ENCODE measurements at regions not wholly inside any gene's neighbourhood (a gene's known extent, or its start where the extent isn't known, plus 50 kb on each side); places are given as distances from the start of the nearest gene placed in this dataset.

GRCh38 chr1:181191494-181192040, 103.1 kb downstream of the IER5 start:
- H3K27ac ChIP-seq (ENCODE audit: low read depth, low read length): no peak overlapping the region

GRCh38 chr1:181192316-181192715, 103.8 kb downstream of the IER5 start:
- Histone ChIP-seq H3K27ac (ENCODE audit: low read depth, low read length) (no peak overlapping the region), H3K36me3 (ENCODE audit: control insufficient read depth in 1 of 2, insufficient read depth in 2 of 2, low read length in 2 of 2) (no peaks in the 10 kb centered on the region), H3K27me3 (ENCODE audit: control insufficient read depth in 1 of 2, insufficient read depth in 2 of 2, low read length in 2 of 2) (peaks cover 0 to 9% of the 10 kb centered on the region in 2 donors), H3K9me3 (ENCODE audit: control insufficient read depth in 1 of 2, low read length in 2 of 2) (no peaks in the 10 kb centered on the region), H3K4me1 (ENCODE audit: control insufficient read depth in 1 of 2, insufficient read depth in 2 of 2, low read length in 2 of 2) (peaks cover 6 to 7% of the 10 kb centered on the region in 2 donors), H3K9ac (ENCODE audit: low read depth in 1 of 2, low read length in 2 of 2) (no peak overlapping the region), H3K4me3 (ENCODE audit: low read depth in 1 of 2, low read length in 2 of 2) (no peak overlapping the region)

More at GRCh38 chr1:181191494-181192040, 103.1 kb downstream of the IER5 start:
- peaks cover 6 to 7% of the 10 kb centered on the region in 2 donors for H3K4me1 ChIP-seq (ENCODE audit: control insufficient read depth in 1 of 2, insufficient read depth in 2 of 2, low read length in 2 of 2)
- no peak overlapping the region for H3K4me3 ChIP-seq (ENCODE audit: low read depth in 1 of 2, low read length in 2 of 2)
- H3K27me3 ChIP-seq (ENCODE audit: control insufficient read depth in 1 of 2, insufficient read depth in 2 of 2, low read length in 2 of 2): peaks cover 0 to 9% of the 10 kb centered on the region in 2 donors
- H3K36me3 ChIP-seq (ENCODE audit: control insufficient read depth in 1 of 2, insufficient read depth in 2 of 2, low read length in 2 of 2): no peaks in the 10 kb centered on the region
- no peaks in the 10 kb centered on the region for H3K9me3 ChIP-seq (ENCODE audit: control insufficient read depth in 1 of 2, low read length in 2 of 2)
- no peak overlapping the region for H3K9ac ChIP-seq (ENCODE audit: low read depth in 1 of 2, low read length in 2 of 2)

GRCh38 chr1:181202986-181203555, 114.6 kb downstream of the IER5 start:
- Histone ChIP-seq H3K4me1 (ENCODE audit: control insufficient read depth in 1 of 2, insufficient read depth in 2 of 2, low read length in 2 of 2) (no peaks in the 10 kb centered on the region), H3K27ac (ENCODE audit: low read depth, low read length) (no peak overlapping the region)

GRCh38 chr1:181204530-181204929, 116.0 kb downstream of the IER5 start:
- no peaks in the 10 kb centered on the region for H3K9me3 ChIP-seq (ENCODE audit: control insufficient read depth in 1 of 2, low read length in 2 of 2)

More at GRCh38 chr1:181202986-181203555, 114.6 kb downstream of the IER5 start:
- Histone ChIP-seq H3K9ac (ENCODE audit: low read depth in 1 of 2, low read length in 2 of 2) (no peak overlapping the region), H3K36me3 (ENCODE audit: control insufficient read depth in 1 of 2, insufficient read depth in 2 of 2, low read length in 2 of 2) (no peaks in the 10 kb centered on the region), H3K27me3 (ENCODE audit: control insufficient read depth in 1 of 2, insufficient read depth in 2 of 2, low read length in 2 of 2) (no peaks in the 10 kb centered on the region), H3K9me3 (ENCODE audit: control insufficient read depth in 1 of 2, low read length in 2 of 2) (no peaks in the 10 kb centered on the region), H3K4me3 (ENCODE audit: low read depth in 1 of 2, low read length in 2 of 2) (no peak overlapping the region)

GRCh38 chr1:181205901-181206300, 117.4 kb downstream of the IER5 start:
- Histone ChIP-seq H3K36me3 (ENCODE audit: control insufficient read depth in 1 of 2, insufficient read depth in 2 of 2, low read length in 2 of 2) (no peaks in the 10 kb centered on the region), H3K4me1 (ENCODE audit: control insufficient read depth in 1 of 2, insufficient read depth in 2 of 2, low read length in 2 of 2) (no peaks in the 10 kb centered on the region), H3K9ac (ENCODE audit: low read depth in 1 of 2, low read length in 2 of 2) (no peak overlapping the region), H3K9me3 (ENCODE audit: control insufficient read depth in 1 of 2, low read length in 2 of 2) (no peaks in the 10 kb centered on the region), H3K27ac (ENCODE audit: low read depth, low read length) (no peak overlapping the region), H3K27me3 (ENCODE audit: control insufficient read depth in 1 of 2, insufficient read depth in 2 of 2, low read length in 2 of 2) (no peaks in the 10 kb centered on the region), H3K4me3 (ENCODE audit: low read depth in 1 of 2, low read length in 2 of 2) (no peak overlapping the region)

More at GRCh38 chr1:181204530-181204929, 116.0 kb downstream of the IER5 start:
- Histone ChIP-seq H3K9ac (ENCODE audit: low read depth in 1 of 2, low read length in 2 of 2) (no peak overlapping the region), H3K4me3 (ENCODE audit: low read depth in 1 of 2, low read length in 2 of 2) (no peak overlapping the region), H3K4me1 (ENCODE audit: control insufficient read depth in 1 of 2, insufficient read depth in 2 of 2, low read length in 2 of 2) (no peaks in the 10 kb centered on the region), H3K27ac (ENCODE audit: low read depth, low read length) (no peak overlapping the region), H3K27me3 (ENCODE audit: control insufficient read depth in 1 of 2, insufficient read depth in 2 of 2, low read length in 2 of 2) (no peaks in the 10 kb centered on the region), H3K36me3 (ENCODE audit: control insufficient read depth in 1 of 2, insufficient read depth in 2 of 2, low read length in 2 of 2) (no peaks in the 10 kb centered on the region)

- H3K27me3 ChIP-seq (ENCODE audit: control insufficient read depth in 1 of 2, insufficient read depth in 2 of 2, low read length in 2 of 2): no peaks in the 10 kb centered on the region
- H3K36me3 ChIP-seq (ENCODE audit: control insufficient read depth in 1 of 2, insufficient read depth in 2 of 2, low read length in 2 of 2): no peaks in the 10 kb centered on the region
- H3K27ac ChIP-seq (ENCODE audit: low read depth, low read length): no peak overlapping the region
- no peak overlapping the region for H3K4me3 ChIP-seq (ENCODE audit: low read depth in 1 of 2, low read length in 2 of 2)
- H3K9me3 ChIP-seq (ENCODE audit: control insufficient read depth in 1 of 2, low read length in 2 of 2): no peaks in the 10 kb centered on the region
- H3K9ac ChIP-seq (ENCODE audit: low read depth in 1 of 2, low read length in 2 of 2): no peak overlapping the region
- H3K4me1 ChIP-seq (ENCODE audit: control insufficient read depth in 1 of 2, insufficient read depth in 2 of 2, low read length in 2 of 2): no peaks in the 10 kb centered on the region
These were observed 118.0 kb downstream of the IER5 start for GRCh38 chr1:181206513-181206912.

GRCh38 chr1:181206979-181207790, 118.7 kb downstream of the IER5 start:
- Histone ChIP-seq H3K36me3 (ENCODE audit: control insufficient read depth in 1 of 2, insufficient read depth in 2 of 2, low read length in 2 of 2) (no peaks in the 10 kb centered on the region), H3K27me3 (ENCODE audit: control insufficient read depth in 1 of 2, insufficient read depth in 2 of 2, low read length in 2 of 2) (no peaks in the 10 kb centered on the region), H3K9ac (ENCODE audit: low read depth in 1 of 2, low read length in 2 of 2) (no peak overlapping the region), H3K4me1 (ENCODE audit: control insufficient read depth in 1 of 2, insufficient read depth in 2 of 2, low read length in 2 of 2) (no peaks in the 10 kb centered on the region), H3K9me3 (ENCODE audit: control insufficient read depth in 1 of 2, low read length in 2 of 2) (no peaks in the 10 kb centered on the region), H3K4me3 (ENCODE audit: low read depth in 1 of 2, low read length in 2 of 2) (no peak overlapping the region), H3K27ac (ENCODE audit: low read depth, low read length) (no peak overlapping the region)

GRCh38 chr1:181208083-181208482, 119.6 kb downstream of the IER5 start:
- Histone ChIP-seq H3K27me3 (ENCODE audit: control insufficient read depth in 1 of 2, insufficient read depth in 2 of 2, low read length in 2 of 2) (no peaks in the 10 kb centered on the region), H3K27ac (ENCODE audit: low read depth, low read length) (no peak overlapping the region), H3K4me1 (ENCODE audit: control insufficient read depth in 1 of 2, insufficient read depth in 2 of 2, low read length in 2 of 2) (no peaks in the 10 kb centered on the region), H3K9me3 (ENCODE audit: control insufficient read depth in 1 of 2, low read length in 2 of 2) (no peaks in the 10 kb centered on the region), H3K9ac (ENCODE audit: low read depth in 1 of 2, low read length in 2 of 2) (no peak overlapping the region), H3K4me3 (ENCODE audit: low read depth in 1 of 2, low read length in 2 of 2) (no peak overlapping the region), H3K36me3 (ENCODE audit: control insufficient read depth in 1 of 2, insufficient read depth in 2 of 2, low read length in 2 of 2) (no peaks in the 10 kb centered on the region)

GRCh38 chr1:181208967-181209366, 120.5 kb downstream of the IER5 start:
- Histone ChIP-seq H3K27me3 (ENCODE audit: control insufficient read depth in 1 of 2, insufficient read depth in 2 of 2, low read length in 2 of 2) (no peaks in the 10 kb centered on the region), H3K4me3 (ENCODE audit: low read depth in 1 of 2, low read length in 2 of 2) (no peak overlapping the region), H3K27ac (ENCODE audit: low read depth, low read length) (no peak overlapping the region)

GRCh38 chr1:181213056-181213455, 124.6 kb downstream of the IER5 start:
- no peak overlapping the region for H3K27ac ChIP-seq (ENCODE audit: low read depth, low read length)
- H3K4me1 ChIP-seq (ENCODE audit: control insufficient read depth in 1 of 2, insufficient read depth in 2 of 2, low read length in 2 of 2): no peaks in the 10 kb centered on the region
- no peaks in the 10 kb centered on the region for H3K27me3 ChIP-seq (ENCODE audit: control insufficient read depth in 1 of 2, insufficient read depth in 2 of 2, low read length in 2 of 2)
- no peaks in the 10 kb centered on the region for H3K9me3 ChIP-seq (ENCODE audit: control insufficient read depth in 1 of 2, low read length in 2 of 2)
- no peak overlapping the region for H3K4me3 ChIP-seq (ENCODE audit: low read depth in 1 of 2, low read length in 2 of 2)
- H3K9ac ChIP-seq (ENCODE audit: low read depth in 1 of 2, low read length in 2 of 2): no peak overlapping the region
- no peaks in the 10 kb centered on the region for H3K36me3 ChIP-seq (ENCODE audit: control insufficient read depth in 1 of 2, insufficient read depth in 2 of 2, low read length in 2 of 2)

More at GRCh38 chr1:181208967-181209366, 120.5 kb downstream of the IER5 start:
- Histone ChIP-seq H3K9ac (ENCODE audit: low read depth in 1 of 2, low read length in 2 of 2) (no peak overlapping the region), H3K36me3 (ENCODE audit: control insufficient read depth in 1 of 2, insufficient read depth in 2 of 2, low read length in 2 of 2) (no peaks in the 10 kb centered on the region), H3K9me3 (ENCODE audit: control insufficient read depth in 1 of 2, low read length in 2 of 2) (no peaks in the 10 kb centered on the region), H3K4me1 (ENCODE audit: control insufficient read depth in 1 of 2, insufficient read depth in 2 of 2, low read length in 2 of 2) (no peaks in the 10 kb centered on the region)

Measured in duodenal mucosa (tissue), 2 donors.